Ovary (tissue), 3 donors: ENCODE measurements at regions not wholly inside any gene's neighbourhood (a gene's known extent, or its start where the extent isn't known, plus 50 kb on each side); places are given as distances from the start of the nearest gene placed in this dataset.

Source experiments
- POLR2A ChIP-seq: fragments of 450-650 bp; IDR thresholded peaks from one replicate; pipeline ENCODE4 v1.6.1; 2017; ENCODE audit warnings: antibody characterized with exemption, mild to moderate bottlenecking, moderate library complexity
- TF ChIP-seq, protein P1 (sequence below), 3 donors: fragments of 450-650 bp in 2 of 3; fragments of 200-600 bp in 1 of 3; IDR thresholded peaks; one replicate each; pipeline versions ENCODE4 v1.5.1 to v1.8.0; 2016 to 2022; ENCODE audit warnings: antibody characterized with exemption in 3 of 3, mild to moderate bottlenecking in 1 of 3
- donor health status: DM: no; HTN: no; CAD: no.

DNA sequence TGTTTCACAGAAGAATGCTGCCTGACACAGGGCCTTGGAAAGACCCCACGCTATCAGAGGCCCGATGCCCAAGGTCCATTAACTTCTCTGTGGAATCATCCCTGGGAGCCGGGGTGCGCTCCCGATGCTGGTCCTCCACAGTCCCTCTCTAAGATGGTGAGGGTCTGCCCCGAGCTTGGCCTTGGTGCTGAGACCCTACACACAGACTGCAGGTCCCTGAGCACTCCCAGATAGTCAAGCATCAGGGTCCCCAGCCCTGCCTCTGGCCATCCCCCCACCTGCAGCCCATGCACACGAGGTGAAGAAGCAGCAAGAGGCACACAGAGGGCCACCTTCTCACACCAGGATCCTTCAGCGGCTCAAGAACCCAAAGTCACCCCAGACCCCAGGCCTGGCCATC, 263.3 kb downstream of the MYCN start:
- TF ChIP-seq, protein P1, sequence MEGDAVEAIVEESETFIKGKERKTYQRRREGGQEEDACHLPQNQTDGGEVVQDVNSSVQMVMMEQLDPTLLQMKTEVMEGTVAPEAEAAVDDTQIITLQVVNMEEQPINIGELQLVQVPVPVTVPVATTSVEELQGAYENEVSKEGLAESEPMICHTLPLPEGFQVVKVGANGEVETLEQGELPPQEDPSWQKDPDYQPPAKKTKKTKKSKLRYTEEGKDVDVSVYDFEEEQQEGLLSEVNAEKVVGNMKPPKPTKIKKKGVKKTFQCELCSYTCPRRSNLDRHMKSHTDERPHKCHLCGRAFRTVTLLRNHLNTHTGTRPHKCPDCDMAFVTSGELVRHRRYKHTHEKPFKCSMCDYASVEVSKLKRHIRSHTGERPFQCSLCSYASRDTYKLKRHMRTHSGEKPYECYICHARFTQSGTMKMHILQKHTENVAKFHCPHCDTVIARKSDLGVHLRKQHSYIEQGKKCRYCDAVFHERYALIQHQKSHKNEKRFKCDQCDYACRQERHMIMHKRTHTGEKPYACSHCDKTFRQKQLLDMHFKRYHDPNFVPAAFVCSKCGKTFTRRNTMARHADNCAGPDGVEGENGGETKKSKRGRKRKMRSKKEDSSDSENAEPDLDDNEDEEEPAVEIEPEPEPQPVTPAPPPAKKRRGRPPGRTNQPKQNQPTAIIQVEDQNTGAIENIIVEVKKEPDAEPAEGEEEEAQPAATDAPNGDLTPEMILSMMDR (IDR thresholded peaks at IDR 0.05), result no peak
- TF ChIP-seq POLR2A, result no peak
